HG02981 (cell line): ENCODE measurements at regions not wholly inside any gene's neighbourhood (a gene's known extent, or its start where the extent isn't known, plus 50 kb on each side); places are given as distances from the start of the nearest gene placed in this dataset.
A peak's percentile ranks its signal among the peaks of the same experiment; 100 is the strongest.
"Not testable (repeated sequence)": the region's sequence is repeated elsewhere in the genome, so short reads cannot be mapped to it uniquely, and the experiment has no call there.

ENCODE experiments used
- ATAC-seq: cut with Tn5 transposase; IDR thresholded peaks from one replicate; pipeline ENCODE4 v1.9.1; 2021; ENCODE audit warnings: mild to moderate bottlenecking, moderate library complexity; ENCODE audit not compliant: unreplicated experiment

GRCh38 chr4:18159117-18159912 is 137.8 kb upstream of the LCORL start:
- ATAC-seq, result not testable (repeated sequence)

DNA sequence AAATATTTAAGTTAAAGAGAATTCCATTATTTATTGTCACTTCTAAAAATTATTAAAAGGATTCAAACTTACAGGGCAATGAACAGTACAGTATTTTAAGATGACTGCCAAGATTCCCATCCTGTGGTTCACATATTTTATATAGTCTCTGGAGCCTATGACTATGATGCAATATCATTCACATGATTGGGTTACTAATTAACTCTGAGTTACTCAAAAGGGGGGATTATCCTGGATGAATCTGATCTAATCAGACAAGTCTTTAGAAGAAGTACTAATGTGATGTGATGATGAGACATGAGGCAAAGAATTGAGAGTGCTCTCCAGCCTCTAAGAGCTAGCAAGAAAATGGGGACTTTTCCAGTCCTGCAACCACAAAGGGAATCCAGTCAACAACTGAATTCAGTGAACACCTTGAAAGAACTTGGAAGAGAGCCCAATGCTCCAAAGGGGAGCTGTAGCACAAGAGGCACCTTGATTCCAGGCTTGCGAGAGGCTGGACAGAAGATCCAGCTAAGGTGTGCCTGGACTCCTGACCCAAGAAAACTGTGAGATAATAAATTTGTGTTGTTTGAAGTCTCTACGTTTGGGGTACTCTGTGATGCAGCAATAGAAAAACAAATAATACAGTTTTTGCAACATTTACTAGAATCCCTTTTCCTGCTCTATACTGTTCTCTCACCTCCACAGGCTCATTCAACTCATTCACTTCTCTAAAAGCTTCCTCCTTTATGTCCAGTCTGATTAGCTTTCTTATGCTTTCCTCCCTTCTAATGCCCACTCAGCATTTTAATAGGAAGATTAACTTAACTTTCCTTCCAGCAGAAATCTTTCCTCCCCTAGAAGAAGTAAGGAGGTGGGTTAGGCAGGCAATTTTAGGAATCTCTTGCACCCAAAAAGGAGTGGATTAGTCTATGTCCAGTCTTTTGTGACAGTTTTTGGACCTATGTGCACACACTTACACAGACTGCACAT is 133.8 kb upstream of the LCORL start:
- no peak for ATAC-seq

DNA sequence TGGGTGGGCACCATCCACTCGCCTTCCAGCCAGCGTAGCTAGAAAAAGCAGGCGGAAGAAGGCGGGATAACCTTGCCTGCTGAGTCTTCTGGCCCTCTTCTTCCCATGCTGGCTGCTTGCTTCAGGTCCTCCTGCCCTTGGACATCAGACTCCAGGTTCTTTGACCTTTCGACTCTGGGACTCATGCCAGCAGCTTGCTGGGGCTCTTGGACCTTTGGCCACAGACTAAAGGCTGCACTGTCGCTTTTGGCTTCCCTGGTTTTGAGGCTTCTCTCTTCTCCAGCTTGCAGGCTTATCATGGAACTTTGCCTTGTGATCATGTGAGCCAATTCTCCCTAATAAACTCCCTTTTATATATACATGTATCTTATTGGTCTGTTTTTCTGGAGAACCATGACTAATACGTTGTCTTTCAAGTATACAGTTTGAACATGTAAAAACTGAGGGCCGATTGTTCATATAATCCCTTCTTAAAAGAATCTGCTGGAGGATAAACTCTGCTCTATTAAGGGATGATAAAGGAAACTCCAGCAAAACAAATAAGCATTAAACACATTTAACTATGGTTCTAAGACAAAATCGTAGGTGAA is 116.6 kb upstream of the LCORL start:
- no peak for ATAC-seq

- ATAC-seq, result no peak
Measured at GRCh38 chr4:18134111-18134510, 112.6 kb upstream of the LCORL start.

DNA sequence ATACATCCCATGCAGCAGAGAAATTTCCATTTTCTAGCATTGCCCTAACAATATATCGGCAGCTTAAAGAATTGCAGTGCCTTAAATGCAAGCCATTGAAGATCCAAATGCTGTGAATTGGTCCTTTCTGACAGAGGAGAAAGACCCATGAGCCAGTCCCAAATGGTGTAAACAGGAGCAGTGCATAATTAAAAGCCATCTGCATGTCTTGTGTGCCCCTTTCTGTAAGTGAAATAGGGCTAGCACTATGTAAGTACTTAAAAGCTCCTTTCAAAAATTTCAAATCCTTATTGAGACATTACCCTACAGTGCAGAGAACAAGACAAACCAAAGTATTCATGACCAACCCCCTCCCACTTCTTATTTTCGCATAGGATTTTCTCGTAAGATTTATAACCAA is 108.7 kb upstream of the LCORL start:
- ATAC-seq, result no peak

DNA sequence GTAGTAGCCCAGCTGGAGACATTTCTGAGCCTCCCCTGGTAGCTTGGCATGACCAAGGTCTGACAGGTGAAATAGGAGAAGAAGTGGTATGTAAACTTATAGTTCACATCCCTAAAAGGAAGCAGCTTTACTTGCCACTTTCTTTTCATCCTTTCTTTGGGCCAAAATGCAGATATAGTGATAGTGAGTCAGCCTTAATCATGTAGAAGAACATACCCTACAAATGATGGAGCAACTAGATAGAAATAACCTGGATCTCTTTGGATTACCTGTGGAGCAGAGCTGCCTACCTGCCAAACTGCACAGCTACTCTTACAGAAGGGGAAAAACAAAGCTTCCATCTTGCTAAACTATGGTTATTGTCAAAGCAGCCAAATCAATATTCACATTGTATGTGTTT is 106.7 kb upstream of the LCORL start:
- no peak for ATAC-seq

- ATAC-seq, result no peak
Measured at GRCh38 chr4:18127030-18127429, 105.5 kb upstream of the LCORL start.

GRCh38 chr4:18113710-18114331 is 92.3 kb upstream of the LCORL start:
- no peak for ATAC-seq

GRCh38 chr4:18111081-18111480 is 89.5 kb upstream of the LCORL start:
- ATAC-seq, result no peak

- ATAC-seq, result no peak
Measured at GRCh38 chr4:18110099-18110498, 88.5 kb upstream of the LCORL start.

- ATAC-seq, result no peak
Measured at GRCh38 chr4:18109676-18110075, 88.1 kb upstream of the LCORL start.

GRCh38 chr4:18107848-18108528 is 86.4 kb upstream of the LCORL start:
- ATAC-seq, result not testable (repeated sequence)

- ATAC-seq, result no peak
Measured at GRCh38 chr4:18106620-18107019, 85.1 kb upstream of the LCORL start.

DNA sequence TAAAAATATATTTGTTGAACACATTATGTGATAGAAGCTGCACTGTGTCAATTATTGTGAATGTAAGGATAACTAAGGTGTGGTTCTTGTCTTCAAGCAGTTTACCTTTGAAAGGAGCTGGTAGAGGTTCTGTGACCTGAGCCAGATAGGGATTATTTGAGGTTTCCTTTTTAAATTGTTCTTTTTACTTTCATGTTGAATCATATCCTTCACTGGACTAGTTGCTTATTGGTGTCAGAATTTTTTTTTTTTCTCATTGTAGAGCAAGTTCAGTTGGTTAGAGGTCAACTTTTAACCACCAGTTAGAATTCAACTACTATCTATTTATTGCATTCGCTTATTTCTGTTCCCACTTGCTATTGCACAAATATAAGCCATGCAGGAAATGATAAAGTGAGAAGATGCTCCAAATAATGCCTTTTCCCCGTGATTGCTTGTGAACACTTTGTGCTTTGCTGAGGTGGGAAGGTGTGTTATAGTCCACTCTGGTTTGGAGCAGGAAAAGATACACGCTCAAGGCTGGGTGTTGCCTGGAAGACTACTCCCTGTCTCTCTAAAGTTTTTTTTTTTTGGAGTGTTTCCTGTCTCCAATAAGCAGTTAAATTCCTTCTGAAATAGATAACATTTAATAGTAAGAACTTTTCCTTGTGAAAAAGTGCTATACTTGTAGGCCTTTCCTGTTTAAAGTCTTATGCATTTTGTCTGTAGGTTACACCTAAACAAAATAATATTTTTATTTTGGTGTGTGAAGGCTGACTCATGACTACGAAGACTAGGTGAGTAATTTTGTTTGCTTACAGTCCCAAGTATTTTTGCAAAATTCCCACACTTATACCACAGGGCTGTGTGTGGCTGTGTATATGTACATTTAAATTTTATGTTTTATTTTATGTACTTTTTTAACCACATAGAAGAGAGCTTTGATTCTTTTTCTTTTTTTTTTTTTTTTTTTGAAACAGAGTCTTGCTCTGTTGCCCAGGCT is 83.8 kb upstream of the LCORL start:
- ATAC-seq, result peak; percentile 77

DNA sequence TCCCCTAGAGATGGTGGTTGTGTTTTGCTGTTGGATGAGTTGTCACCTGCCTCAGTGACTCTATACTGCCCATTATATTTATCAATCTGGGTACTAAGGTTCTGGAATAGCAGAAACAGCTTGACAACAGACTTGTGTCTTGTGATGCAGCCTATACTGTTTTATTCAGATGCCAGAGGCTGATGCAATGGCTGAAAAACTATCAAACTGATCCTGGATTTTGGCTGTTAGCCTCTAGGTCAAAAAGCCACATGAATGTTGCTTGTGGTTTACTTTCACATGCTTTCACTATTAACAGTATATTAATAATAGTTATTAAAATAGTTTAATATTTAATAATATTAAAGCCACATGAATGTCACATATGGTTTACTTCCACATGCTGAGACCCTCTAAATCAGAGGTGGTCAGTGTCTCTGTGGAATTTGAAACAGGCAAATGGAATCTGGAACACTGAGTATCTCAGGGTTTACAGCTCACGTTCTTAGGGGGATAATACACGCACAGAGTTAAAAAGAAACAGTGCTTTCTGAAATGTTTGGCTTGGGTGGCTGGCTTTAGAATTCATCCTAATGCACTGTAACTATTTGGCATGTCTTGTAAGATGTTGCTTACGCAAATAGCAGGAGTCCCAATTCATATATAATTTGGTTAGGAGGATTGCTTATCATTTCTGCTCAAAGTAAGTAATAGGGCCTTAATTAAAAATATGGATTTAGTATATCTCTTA is 82.5 kb upstream of the LCORL start:
- ATAC-seq, result no peak

- no peak for ATAC-seq
Measured at GRCh38 chr4:18100657-18101056, 79.1 kb upstream of the LCORL start.

- ATAC-seq, result not testable (repeated sequence)
Measured at GRCh38 chr4:18090447-18090846, 68.9 kb upstream of the LCORL start.

GRCh38 chr4:18082236-18082635 is 60.7 kb upstream of the LCORL start:
- ATAC-seq, result no peak

GRCh38 chr4:18081708-18082107 is 60.2 kb upstream of the LCORL start:
- ATAC-seq, result no peak
